ENCODE measurements at regions not wholly inside any gene's neighbourhood (a gene's known extent, or its start where the extent isn't known, plus 50 kb on each side); places are given as distances from the start of the nearest gene placed in this dataset.

DNA sequence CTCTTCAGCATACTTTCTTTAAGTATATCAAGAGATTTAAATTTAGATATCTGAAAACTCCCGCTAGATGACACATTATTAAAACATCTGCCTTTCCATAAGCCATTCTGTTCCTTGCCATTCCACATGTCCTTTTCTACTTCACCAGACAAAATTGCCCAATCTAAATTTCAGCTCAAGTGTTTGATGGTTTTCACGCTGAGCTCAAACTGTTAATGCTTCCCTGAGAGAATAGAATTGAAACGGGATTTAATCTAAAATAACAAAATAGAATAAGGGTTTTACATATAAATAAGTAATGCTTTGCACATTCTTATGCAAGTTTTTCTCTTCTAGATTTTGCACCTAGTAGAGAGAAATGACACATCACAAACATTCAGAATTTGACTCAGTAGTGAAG, 764.5 kb upstream of the TENM3 start:
- TF ChIP-seq, protein P1, sequence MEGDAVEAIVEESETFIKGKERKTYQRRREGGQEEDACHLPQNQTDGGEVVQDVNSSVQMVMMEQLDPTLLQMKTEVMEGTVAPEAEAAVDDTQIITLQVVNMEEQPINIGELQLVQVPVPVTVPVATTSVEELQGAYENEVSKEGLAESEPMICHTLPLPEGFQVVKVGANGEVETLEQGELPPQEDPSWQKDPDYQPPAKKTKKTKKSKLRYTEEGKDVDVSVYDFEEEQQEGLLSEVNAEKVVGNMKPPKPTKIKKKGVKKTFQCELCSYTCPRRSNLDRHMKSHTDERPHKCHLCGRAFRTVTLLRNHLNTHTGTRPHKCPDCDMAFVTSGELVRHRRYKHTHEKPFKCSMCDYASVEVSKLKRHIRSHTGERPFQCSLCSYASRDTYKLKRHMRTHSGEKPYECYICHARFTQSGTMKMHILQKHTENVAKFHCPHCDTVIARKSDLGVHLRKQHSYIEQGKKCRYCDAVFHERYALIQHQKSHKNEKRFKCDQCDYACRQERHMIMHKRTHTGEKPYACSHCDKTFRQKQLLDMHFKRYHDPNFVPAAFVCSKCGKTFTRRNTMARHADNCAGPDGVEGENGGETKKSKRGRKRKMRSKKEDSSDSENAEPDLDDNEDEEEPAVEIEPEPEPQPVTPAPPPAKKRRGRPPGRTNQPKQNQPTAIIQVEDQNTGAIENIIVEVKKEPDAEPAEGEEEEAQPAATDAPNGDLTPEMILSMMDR (conservative IDR thresholded peaks at IDR 0.05), result no peak
- TF ChIP-seq ZFX (IDR thresholded peaks at IDR 0.05), result no peak

Measured in C4-2B (cell line).